IMR-90 (cell line): ENCODE measurements at regions not wholly inside any gene's neighbourhood (a gene's known extent, or its start where the extent isn't known, plus 50 kb on each side); places are given as distances from the start of the nearest gene placed in this dataset.

Experiments
- ATAC-seq: fragments of 200-7000 bp; cut with Tn5 transposase; 2 replicates; pipeline ENCODE4 v1.9.1; 2020; ENCODE audit warnings: low read depth, mild to moderate bottlenecking, moderate library complexity
- BruUV-seq: library from RNA; stranded (reverse); fragments of 400-500 nt; replicated peaks from 2 replicates; lab custom pipeline; 2021; lab: Mats Ljungman, UMichigan
- CTCF ChIA-PET: fragments of 300-600 bp; formaldehyde crosslinking; extraction: SDS; loops from one replicate; lab custom pipeline; 2021; ENCODE audit warnings: antibody characterized with exemption; lab: Yijun Ruan, JAX
- POLR2A ChIA-PET: fragments of 300-600 bp; sonication (Branson Sonifier 250); formaldehyde crosslinking; loops from one replicate; lab custom pipeline; 2022; ENCODE audit warnings: antibody characterized with exemption; ENCODE audit not compliant: unreplicated experiment; lab: Charles Lee
- DNase-seq: peaks from one replicate; pipeline ENCODE4 v3.0.0; 2013
- H2AFZ ChIP-seq: replicated peaks from 2 replicates; pipeline ENCODE3; 2013; ENCODE audit warnings: low read length, mild to moderate bottlenecking; ENCODE audit not compliant: poor library complexity
- H2AK5ac ChIP-seq: 2 replicates; pipeline ENCODE4 v1.6.1; 2013; ENCODE audit warnings: low read depth, low read length, inconsistent platforms
- H2AK9ac ChIP-seq: replicated peaks from 2 replicates; pipeline ENCODE3; 2013; ENCODE audit warnings: mild to moderate bottlenecking, low read depth, low read length, moderate library complexity; ENCODE audit not compliant: poor library complexity
- H2BK120ac ChIP-seq: 2 replicates; pipeline ENCODE4 v1.6.1; 2013; ENCODE audit warnings: low read depth, low read length, inconsistent platforms
- H2BK15ac ChIP-seq: 3 replicates; pipeline ENCODE4 v1.6.1; 2013; ENCODE audit warnings: low read depth, low read length, inconsistent platforms
- H2BK20ac ChIP-seq: 2 replicates; pipeline ENCODE4 v1.6.1; 2013; ENCODE audit warnings: low read depth, mild to moderate bottlenecking, inconsistent platforms, low read length, moderate library complexity
- H2BK5ac ChIP-seq: 2 replicates; pipeline ENCODE4 v1.6.1; 2013; ENCODE audit warnings: mild to moderate bottlenecking, low read depth, low read length, inconsistent platforms; ENCODE audit not compliant: poor library complexity, severe bottlenecking
- H3K14ac ChIP-seq: replicated peaks from 2 replicates; pipeline ENCODE4 v1.6.1; 2013; ENCODE audit warnings: low read depth, low read length, inconsistent platforms
- H3K18ac ChIP-seq: 2 replicates; pipeline ENCODE4 v1.6.1; 2013; ENCODE audit warnings: low read depth, low read length, control low read depth
- H3K23ac ChIP-seq: 2 replicates; pipeline ENCODE4 v1.6.1; 2013; ENCODE audit warnings: low read depth, low read length, inconsistent platforms
- H3K27ac ChIP-seq: 2 replicates; pipeline ENCODE4 v1.5.1; 2013; ENCODE audit warnings: mild to moderate bottlenecking, control low read depth, low read length; ENCODE audit not compliant: insufficient read depth
- H3K27me3 ChIP-seq: 2 replicates; pipeline ENCODE4 v1.6.1; 2013; ENCODE audit warnings: low read length; ENCODE audit not compliant: control insufficient read depth, insufficient read depth
- H3K36me3 ChIP-seq: 2 replicates; pipeline ENCODE4 v1.6.1; 2013; ENCODE audit warnings: low read length, mixed read lengths; ENCODE audit not compliant: control insufficient read depth, insufficient read depth
- H3K4ac ChIP-seq: 2 replicates; pipeline ENCODE4 v1.6.1; 2013; ENCODE audit warnings: low read depth, low read length, inconsistent platforms
- H3K4me1 ChIP-seq: 2 replicates; pipeline ENCODE4 v1.6.1; 2013; ENCODE audit warnings: low read length, mixed read lengths; ENCODE audit not compliant: control insufficient read depth, insufficient read depth
- H3K4me2 ChIP-seq: 2 replicates; pipeline ENCODE4 v1.6.1; 2013; ENCODE audit warnings: low read depth, mild to moderate bottlenecking, control low read depth, low read length, moderate library complexity
- H3K4me3 ChIP-seq: 2 replicates; pipeline ENCODE4 v1.5.1; 2013; ENCODE audit warnings: low read depth, mild to moderate bottlenecking, control low read depth, low read length, moderate library complexity; ENCODE audit not compliant: insufficient read depth
- H3K56ac ChIP-seq: 2 replicates; pipeline ENCODE4 v1.6.1; 2013; ENCODE audit warnings: low read length, inconsistent platforms; ENCODE audit not compliant: insufficient read depth; ENCODE audit errors: extremely low read depth
- H3K79me1 ChIP-seq, 2 experiments: 2 replicates each; pipeline ENCODE4 v1.6.1; 2013; ENCODE audit warnings: low read length in 2 of 2, inconsistent platforms in 1 of 2, low read depth in 1 of 2
- H3K9ac ChIP-seq: 2 replicates; pipeline ENCODE4 v1.6.1; 2013; ENCODE audit warnings: low read depth, low read length, control low read depth
- H3K9me1 ChIP-seq: 2 replicates; pipeline ENCODE4 v1.6.1; 2013; ENCODE audit warnings: low read length, inconsistent platforms; ENCODE audit not compliant: insufficient read depth
- H3K9me3 ChIP-seq: 2 replicates; pipeline ENCODE4 v1.6.1; 2013; ENCODE audit warnings: low read length; ENCODE audit not compliant: control insufficient read depth, insufficient read depth
- H4K20me1 ChIP-seq: 2 replicates; pipeline ENCODE4 v1.6.1; 2013; ENCODE audit warnings: low read length, inconsistent platforms; ENCODE audit not compliant: insufficient read depth
- H4K5ac ChIP-seq: 2 replicates; pipeline ENCODE4 v1.6.1; 2013; ENCODE audit warnings: mild to moderate bottlenecking, low read depth, low read length, control low read depth
- H4K8ac ChIP-seq, 2 experiments: 2 replicates each; pipeline ENCODE4 v1.6.1; 2013; ENCODE audit warnings: low read depth in 2 of 2, low read length in 2 of 2, control low read depth in 1 of 2, inconsistent platforms in 1 of 2
- H4K91ac ChIP-seq: 2 replicates; pipeline ENCODE4 v1.6.1; 2013; ENCODE audit warnings: low read depth, low read length, inconsistent platforms; ENCODE audit not compliant: insufficient read depth
- FOS ChIP-seq: fragments of 150-350 bp; IDR thresholded peaks from 2 replicates; pipeline ENCODE4 v1.6.1; 2016; ENCODE audit warnings: low read depth, low read length
- MAFK ChIP-seq: IDR thresholded peaks from 2 replicates; pipeline ENCODE4 v1.6.1; 2012; ENCODE audit warnings: low read depth, low read length, improper control_type of control experiment
- MAZ ChIP-seq: IDR thresholded peaks from 2 replicates; pipeline ENCODE4 v1.6.1; 2012; ENCODE audit warnings: low read depth, mild to moderate bottlenecking, low read length, improper control_type of control experiment, moderate library complexity, borderline replicate concordance
- WGBS, 2 experiments: methylation state at CpG; one replicate each; pipeline versions ENCODE4 v1.1.5 to v1.1.7; 2013; ENCODE audit warnings: missing lambda C conversion rate in 2 of 2; ENCODE audit not compliant: insufficient read length in 1 of 2; ENCODE audit errors: extremely low coverage in 2 of 2; 5-methylcytosine and 5-hydroxymethylcytosine counted together
- dilution Hi-C: fragments of 300-500 bp; cut with HindIII; formaldehyde crosslinking; loops from one replicate; pipeline ENCODE4 v1.14.3; 2018; ENCODE audit warnings: low sequenced_read_pairs; ENCODE audit not compliant: unreplicated experiment
- in situ Hi-C: fragments of 300-500 bp; cut with MboI; formaldehyde crosslinking; loops from 3 replicates; pipeline ENCODE4 v1.14.3; 2019; ENCODE audit warnings: low sequenced_read_pairs, inconsistent platforms, mixed read lengths
- intact Hi-C: fragments of 100-400 bp; cut with micrococcal nuclease; formaldehyde crosslinking; loops from 2 replicates; pipeline ENCODE4 v1.10.0; 2022
- TF ChIP-seq, protein P1 (sequence below): fragments of 150-350 bp; IDR thresholded peaks from 2 replicates; pipeline ENCODE4 v1.6.1; 2016; ENCODE audit warnings: low read depth, mild to moderate bottlenecking, low read length, moderate library complexity, borderline replicate concordance
- TF ChIP-seq, protein P2 (sequence below): conservative IDR thresholded peaks from 2 replicates; pipeline ENCODE4 v1.5.1; 2012; ENCODE audit warnings: mild to moderate bottlenecking, low read depth, low read length, improper control_type of control experiment

DNA sequence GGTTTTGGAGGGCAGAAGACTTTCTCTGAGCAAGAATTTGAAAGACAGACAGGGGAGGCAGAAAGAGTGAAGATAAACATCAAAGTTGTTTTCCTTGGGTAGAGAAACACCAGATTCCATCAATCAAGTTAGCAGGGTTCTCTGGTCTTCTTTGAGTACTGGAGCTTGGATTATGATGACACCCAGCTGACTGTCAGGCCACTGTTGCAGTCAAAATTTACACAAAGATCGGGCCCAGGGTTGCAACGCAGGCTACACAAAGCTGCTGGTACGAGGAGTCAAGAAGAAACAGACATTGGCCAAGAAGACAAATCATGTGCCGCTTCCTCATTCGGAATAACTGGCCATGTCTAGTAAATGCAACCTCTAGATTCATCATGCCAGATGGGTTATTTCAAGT is 396.2 kb upstream of the XYLT1 start:
- DNase-seq (no peak), ATAC-seq (no peak)
- Histone ChIP-seq H3K4me1 (no peaks in the 10 kb centered on the region), H4K8ac (no peak overlapping the region), H2AK9ac (no peak overlapping the region), H3K18ac (no peak overlapping the region), H4K5ac (no peak overlapping the region), H3K79me1 (no peaks in the 10 kb centered on the region), H3K27ac (no peak overlapping the region), H3K9me1 (no peaks in the 10 kb centered on the region), H2AK5ac (no peak overlapping the region), H3K23ac (no peak overlapping the region), H3K4me3 (no peak overlapping the region), H2AFZ (no peak overlapping the region), H2BK5ac (no peak overlapping the region), H3K56ac (no peak overlapping the region), H3K4ac (no peak overlapping the region), H2BK20ac (no peak overlapping the region), H4K91ac (no peak overlapping the region), H2BK15ac (no peak overlapping the region), H3K27me3 (peaks cover 1% of the 10 kb centered on the region; the same call in 1 of the 2 replicates), H2BK120ac (no peak overlapping the region), H4K20me1 (no peaks in the 10 kb centered on the region), H3K4me2 (no peak overlapping the region), H3K14ac (no peak overlapping the region), H3K9ac (no peak overlapping the region), H3K36me3 (no peaks in the 10 kb centered on the region), H3K9me3 (no peaks in the 10 kb centered on the region)
- in situ Hi-C loops, result no loop called here
- intact Hi-C loops, result no loop called here
- ChIA-PET CTCF (interaction anchor here (0.6 kb wide), 1 partner anchor 82 kb away, joined by 3 read pairs; no protein-coding TSS in a partner anchor), POLR2A (no interaction called here)
- WGBS, 2 experiments, result 0% methylated on average over 1 of the region's 5 CpGs; no CpG with 5 or more reads in 1 of the 2 experiments
- TF ChIP-seq MAZ (no peak), MAFK (no peak), FOS (no peak)
- TF ChIP-seq, protein P1, sequence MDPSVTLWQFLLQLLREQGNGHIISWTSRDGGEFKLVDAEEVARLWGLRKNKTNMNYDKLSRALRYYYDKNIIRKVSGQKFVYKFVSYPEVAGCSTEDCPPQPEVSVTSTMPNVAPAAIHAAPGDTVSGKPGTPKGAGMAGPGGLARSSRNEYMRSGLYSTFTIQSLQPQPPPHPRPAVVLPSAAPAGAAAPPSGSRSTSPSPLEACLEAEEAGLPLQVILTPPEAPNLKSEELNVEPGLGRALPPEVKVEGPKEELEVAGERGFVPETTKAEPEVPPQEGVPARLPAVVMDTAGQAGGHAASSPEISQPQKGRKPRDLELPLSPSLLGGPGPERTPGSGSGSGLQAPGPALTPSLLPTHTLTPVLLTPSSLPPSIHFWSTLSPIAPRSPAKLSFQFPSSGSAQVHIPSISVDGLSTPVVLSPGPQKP, result no peak
- TF ChIP-seq, protein P2, sequence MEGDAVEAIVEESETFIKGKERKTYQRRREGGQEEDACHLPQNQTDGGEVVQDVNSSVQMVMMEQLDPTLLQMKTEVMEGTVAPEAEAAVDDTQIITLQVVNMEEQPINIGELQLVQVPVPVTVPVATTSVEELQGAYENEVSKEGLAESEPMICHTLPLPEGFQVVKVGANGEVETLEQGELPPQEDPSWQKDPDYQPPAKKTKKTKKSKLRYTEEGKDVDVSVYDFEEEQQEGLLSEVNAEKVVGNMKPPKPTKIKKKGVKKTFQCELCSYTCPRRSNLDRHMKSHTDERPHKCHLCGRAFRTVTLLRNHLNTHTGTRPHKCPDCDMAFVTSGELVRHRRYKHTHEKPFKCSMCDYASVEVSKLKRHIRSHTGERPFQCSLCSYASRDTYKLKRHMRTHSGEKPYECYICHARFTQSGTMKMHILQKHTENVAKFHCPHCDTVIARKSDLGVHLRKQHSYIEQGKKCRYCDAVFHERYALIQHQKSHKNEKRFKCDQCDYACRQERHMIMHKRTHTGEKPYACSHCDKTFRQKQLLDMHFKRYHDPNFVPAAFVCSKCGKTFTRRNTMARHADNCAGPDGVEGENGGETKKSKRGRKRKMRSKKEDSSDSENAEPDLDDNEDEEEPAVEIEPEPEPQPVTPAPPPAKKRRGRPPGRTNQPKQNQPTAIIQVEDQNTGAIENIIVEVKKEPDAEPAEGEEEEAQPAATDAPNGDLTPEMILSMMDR, result no peak
- BruUV-seq, result no TSS peak
- dilution Hi-C loops, result no loop called here
